K562 (cell line): ENCODE measurements at regions not wholly inside any gene's neighbourhood (a gene's known extent, or its start where the extent isn't known, plus 50 kb on each side); places are given as distances from the start of the nearest gene placed in this dataset.

Source experiments
- EGR1 ChIP-seq: fragments of 450-650 bp; conservative IDR thresholded peaks from 2 replicates; pipeline ENCODE4 v1.6.1; 2017; ENCODE audit warnings: mild to moderate bottlenecking
- ZNF12 ChIP-seq: sonication (generic); formaldehyde crosslinking; IDR thresholded peaks from 2 replicates; pipeline ENCODE4 v1.4.0; 2020; ENCODE audit warnings: mild to moderate bottlenecking, missing genetic modification reagents

GRCh38 chr7:136728945-136729344 lies 139.5 kb upstream of the CHRM2 start:
- TF ChIP-seq EGR1 (no peak), ZNF12 (no peak)
